GM18873 (cell line): ENCODE measurements at regions not wholly inside any gene's neighbourhood (a gene's known extent, or its start where the extent isn't known, plus 50 kb on each side); places are given as distances from the start of the nearest gene placed in this dataset.

Experiments
- ATAC-seq: cut with Tn5 transposase; IDR thresholded peaks from one replicate; pipeline ENCODE4 v1.9.1; 2021; ENCODE audit warnings: mild to moderate bottlenecking, moderate library complexity, moderate number of reproducible peaks; ENCODE audit not compliant: unreplicated experiment, low FRiP score

DNA sequence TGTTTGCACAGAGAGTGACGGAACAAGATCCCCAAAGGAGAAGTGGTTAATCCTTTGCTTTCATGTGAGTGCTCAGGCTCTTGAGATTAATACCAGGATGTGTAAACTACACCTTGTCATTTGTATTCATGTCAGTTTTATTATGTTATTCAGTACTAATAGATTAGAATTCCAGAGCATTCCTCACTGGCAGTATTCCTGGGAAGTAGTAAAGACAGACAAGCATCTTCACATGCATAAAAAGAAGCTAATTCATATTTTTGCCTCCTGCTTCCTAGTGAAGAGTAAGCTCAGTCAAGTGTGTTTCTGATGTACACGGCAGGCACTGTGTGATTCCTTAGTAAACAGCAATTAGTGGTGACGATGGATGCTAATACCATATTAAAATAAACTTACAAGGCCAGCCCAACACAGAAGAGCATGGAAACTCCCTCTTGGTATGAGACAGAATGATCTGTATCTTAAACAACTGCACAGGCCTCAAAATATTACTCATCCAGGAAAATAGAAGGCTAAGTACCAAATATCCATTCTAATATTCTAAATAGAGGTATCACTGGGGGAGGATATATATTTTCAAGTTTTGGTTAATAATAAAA lies 336.8 kb upstream of the MCTP2 start:
- ATAC-seq: no peak

GRCh38 chr15:93887151-93887550 lies 344.2 kb upstream of the MCTP2 start:
- no peak for ATAC-seq

GRCh38 chr15:93882779-93883178 lies 348.6 kb upstream of the MCTP2 start:
- ATAC-seq: no peak

DNA sequence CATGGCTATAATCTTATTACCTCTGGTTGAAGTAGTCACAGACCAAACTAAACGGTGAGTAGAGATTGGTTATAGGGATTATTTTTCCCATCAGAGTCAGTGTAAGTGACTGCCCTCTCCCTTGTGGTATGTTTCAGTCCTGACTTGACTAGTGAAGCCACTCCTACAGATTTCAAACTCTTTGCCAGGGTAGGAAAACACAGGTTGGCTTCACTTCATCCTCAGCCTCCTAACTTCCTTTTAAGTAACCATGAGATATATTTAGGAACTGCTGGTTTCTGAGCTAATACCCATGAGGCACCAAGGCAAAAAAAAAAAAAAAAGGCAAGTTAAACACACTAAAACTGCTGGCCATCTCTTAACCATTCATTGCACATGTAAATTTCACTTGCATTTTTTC lies 349.2 kb upstream of the MCTP2 start:
- ATAC-seq: no peak

DNA sequence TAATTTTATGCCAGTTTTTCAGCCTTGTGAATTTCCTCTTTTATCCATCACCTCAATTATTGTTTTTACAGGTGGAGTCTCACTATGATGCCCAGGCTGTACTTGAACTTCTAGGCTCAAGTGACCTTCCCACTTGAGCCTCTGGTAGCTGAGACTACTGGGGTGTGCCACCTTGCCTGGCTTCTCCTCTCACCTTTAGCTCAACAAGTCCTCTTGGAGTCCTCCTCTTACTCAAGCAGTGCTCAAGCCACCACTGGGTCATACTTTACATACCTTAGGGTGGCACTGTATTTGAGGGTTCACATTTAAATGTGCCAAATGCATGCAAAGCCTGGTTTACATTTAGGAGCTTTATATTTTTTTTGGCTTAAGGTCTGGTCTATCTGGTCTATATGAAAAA lies 350.1 kb upstream of the MCTP2 start:
- ATAC-seq: no peak

DNA sequence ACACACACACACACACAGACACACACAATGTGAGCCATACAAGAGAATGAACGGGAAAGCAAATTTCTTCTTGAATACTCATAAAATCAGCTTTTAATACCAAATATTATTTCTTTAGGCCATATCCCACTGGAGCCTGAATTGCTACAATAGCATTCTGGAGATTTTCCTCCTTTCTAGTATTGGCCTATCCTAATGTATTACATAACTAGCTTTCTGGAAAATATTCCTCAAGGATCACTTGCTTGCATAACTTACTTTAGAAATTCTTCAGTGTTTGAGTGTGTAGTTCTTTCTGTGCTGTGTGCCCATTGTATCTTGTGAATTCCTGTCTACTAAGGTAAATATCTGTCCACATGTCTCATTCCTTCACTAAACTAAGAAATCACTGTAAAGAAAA lies 351.0 kb upstream of the MCTP2 start:
- ATAC-seq: no peak

DNA sequence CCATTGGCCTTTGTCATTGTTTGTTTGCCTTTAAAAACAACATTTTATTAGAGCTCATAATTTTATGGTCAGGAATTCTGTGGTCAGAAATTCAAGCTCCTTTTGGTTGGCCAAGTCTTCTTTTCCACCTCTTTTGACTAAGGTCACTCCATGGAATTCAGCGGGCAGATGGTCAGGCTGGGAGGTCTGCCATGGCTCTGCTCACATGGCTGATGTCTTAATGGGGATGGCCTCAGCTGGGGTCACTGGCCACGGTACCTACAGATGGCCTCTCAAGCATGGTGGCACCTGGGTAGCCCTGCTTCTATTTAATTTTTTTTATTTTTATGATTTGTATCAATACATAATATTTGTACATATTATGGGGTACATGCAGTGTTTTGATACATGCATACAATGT lies 360.8 kb upstream of the MCTP2 start:
- ATAC-seq: no peak

- no peak for ATAC-seq
These were observed 364.4 kb upstream of the MCTP2 start for GRCh38 chr15:93866948-93867347.

DNA sequence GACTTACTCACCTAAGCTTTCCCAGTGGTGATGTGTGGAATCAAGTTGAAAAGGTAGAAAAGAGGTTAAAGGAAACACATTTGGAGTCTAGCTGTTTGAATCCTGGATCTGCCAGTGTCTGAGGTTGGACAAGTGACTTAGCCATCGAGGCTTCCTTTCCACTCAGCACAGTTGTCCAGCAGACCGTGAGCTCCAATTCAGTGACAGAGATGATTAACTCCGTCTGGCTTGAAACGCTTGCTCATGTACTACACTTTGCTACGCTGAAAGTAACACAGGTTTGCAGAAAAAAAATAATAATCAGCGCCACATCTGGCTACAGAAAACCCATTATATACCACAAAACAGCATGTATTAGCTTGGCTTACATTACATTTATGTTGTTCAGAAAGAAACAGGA lies 364.9 kb upstream of the MCTP2 start:
- ATAC-seq: no peak

DNA sequence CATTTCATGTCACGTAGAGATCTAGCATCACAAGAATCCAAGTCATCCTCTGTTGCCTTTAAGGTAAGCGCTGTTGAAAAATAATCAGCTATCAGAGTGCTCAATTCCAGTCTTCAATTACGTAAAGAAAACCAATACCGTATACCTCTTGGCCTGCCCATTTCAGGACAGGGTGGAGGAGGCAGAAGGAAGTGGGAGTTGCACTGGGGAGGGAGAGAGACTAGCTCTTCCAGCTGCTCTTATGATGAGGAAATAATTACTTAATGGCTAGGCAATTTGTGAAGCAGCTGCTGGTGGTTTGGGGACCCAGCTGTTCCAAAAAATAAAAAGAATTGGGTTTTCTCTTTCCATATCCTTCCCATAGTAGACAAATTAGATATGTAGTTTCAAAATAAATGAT lies 365.8 kb upstream of the MCTP2 start:
- ATAC-seq: no peak

DNA sequence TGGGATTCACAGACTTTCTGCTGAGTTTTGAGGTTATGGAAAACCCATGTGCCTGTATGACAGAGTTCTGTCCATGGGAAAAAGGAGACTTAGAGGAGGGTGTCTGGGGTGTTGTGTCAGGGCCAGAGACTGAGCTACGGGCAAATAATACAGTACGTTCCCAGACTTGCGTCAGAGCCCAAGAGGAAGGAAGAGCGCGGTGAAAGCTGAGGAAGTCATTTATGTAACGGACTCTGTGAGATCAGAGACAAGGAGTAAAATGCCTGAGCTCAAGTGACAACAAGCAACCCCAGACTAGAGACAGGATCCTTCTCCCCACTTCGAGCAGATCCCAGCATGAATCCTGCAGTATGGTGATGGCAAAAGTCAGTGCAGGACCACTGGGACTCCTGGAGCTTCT lies 368.6 kb upstream of the MCTP2 start:
- ATAC-seq: no peak

GRCh38 chr15:93861956-93862741 lies 369.2 kb upstream of the MCTP2 start:
- ATAC-seq: no peak

DNA sequence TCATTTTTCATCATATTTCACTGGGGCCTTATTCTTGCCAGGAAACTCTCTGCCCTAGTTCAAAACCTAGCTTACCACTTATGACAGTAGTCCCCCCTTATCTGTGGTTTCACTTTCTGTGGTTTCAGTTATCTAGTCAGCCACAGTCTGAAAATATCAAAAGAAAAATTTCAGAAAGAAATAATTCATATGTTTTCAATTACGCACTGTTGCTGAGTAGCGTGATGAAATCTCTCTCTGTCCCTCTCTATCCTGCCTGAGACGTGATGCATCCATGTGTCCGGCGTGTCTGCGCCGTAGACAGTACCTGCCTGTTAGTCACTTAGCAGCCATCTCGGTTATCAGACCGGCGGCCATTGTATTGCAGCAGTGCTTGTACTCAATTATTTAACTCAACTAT lies 369.9 kb upstream of the MCTP2 start:
- ATAC-seq: no peak

GRCh38 chr15:93860701-93861100 lies 370.7 kb upstream of the MCTP2 start:
- ATAC-seq: no peak

DNA sequence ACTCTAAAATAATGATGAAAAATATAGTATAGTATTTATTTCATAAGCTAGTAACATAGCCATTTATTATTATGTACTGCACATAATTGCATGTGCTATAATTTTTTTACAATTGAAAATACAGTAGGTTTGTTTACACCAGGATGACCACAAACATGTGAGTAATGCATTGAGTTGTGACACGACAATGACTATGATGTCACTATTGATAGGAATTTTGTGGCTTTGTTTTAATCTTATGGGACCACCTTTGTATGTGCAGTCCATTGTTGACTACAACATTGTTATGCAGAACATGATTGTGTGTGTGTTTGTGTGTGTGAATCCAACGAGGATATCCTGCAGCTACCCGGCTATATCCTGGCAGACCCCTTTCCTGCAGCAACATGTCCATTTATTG lies 372.2 kb upstream of the MCTP2 start:
- ATAC-seq: no peak

GRCh38 chr15:93855181-93855826 lies 376.1 kb upstream of the MCTP2 start:
- no peak for ATAC-seq

DNA sequence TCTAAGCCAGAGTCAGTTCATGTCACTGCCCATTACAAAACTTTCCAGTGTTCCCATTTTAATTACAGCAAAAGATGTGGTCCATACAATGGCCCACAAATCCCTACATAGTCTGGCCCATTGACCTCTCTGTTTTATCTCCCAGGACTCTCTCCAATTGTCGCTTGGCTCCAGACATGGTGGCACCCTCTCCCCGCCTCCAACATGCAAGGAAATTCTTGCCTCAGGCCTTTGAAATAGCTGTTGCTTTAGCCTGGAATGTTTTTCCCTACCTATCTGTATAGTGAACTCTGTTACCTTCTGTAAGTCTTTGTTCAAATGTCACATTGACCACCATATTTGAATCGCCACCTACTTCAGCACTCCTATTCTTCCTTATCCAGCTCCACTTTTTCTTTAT lies 377.3 kb upstream of the MCTP2 start:
- no peak for ATAC-seq

DNA sequence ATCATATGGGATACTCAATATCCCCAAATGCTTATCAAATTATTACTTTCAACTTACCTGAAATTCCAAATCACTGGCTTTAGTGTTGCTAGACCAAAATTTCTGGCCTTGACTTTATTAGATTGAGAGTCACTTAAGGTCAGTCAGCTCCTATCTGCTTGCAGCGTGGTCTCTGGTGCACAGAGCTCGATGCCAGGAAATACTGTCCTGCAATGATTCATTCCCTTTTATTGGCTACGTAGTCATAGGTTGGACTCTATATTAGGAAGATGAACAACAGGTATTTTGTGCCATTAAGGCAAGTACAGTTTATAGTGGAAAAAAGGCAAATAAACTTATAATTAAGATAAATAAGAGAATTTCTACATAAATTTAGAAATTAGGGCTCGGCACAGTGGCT lies 378.6 kb upstream of the MCTP2 start:
- ATAC-seq: no peak

DNA sequence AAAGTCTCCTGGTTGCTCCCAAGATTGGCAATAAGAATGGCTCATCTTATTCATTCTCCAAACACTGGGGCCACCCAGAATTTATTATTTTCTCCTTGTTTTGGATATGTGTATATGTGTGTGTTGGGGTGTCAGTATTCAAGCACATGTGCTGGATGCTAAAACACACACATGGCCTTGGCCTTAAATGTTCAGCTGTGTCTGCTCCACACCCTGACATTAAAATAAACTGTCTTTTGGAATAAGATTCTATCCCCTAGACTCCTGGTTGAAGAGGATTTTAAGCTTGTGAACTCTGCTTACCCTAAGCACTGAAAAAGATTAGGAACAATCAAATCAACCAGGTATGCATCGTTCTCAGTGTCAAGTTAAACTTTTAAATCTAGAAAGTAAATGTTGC lies 382.9 kb upstream of the MCTP2 start:
- no peak for ATAC-seq

GRCh38 chr15:93848076-93848475 lies 383.3 kb upstream of the MCTP2 start:
- no peak for ATAC-seq

DNA sequence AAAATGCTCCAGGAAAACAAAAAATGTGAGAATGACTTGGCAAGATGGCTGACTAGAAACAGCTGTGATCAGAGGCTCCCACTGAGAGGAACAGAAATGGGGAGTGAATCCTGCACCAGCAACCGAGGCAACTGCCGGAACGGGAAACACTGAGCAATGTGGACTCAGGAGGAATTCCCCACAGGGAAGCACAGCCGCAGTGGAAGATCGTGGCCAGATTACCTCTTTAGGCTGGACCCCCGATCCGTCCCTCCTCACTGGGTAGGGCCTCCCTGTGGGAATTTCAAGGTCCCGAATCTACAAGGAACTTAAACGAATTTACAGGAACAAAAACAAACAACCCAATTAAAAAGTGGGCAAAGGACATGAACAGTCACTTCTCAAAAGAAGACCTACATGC lies 385.2 kb upstream of the MCTP2 start:
- no peak for ATAC-seq

DNA sequence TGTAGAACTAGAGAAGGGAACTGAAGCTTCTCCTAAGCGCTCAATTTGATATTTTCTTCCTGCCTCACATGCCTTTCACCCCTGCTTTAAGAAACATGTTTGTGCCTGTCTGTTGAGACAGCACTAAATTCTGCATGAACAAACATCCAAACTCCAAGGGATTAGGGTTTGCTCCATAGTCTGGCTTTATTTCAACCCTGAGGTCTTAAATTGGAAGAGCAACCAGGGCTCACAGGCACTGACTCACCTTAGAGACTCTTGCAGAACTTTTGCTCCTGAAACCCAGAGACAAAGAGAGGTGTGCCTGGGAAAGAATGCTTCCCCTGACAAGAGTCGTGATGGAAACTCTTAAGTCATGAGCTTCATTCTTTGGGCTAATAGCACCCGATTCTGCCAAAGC lies 393.9 kb upstream of the MCTP2 start:
- no peak for ATAC-seq
